GM21619 (cell line): ENCODE measurements at regions not wholly inside any gene's neighbourhood (a gene's known extent, or its start where the extent isn't known, plus 50 kb on each side); places are given as distances from the start of the nearest gene placed in this dataset.
"Not testable (repeated sequence)": the region's sequence is repeated elsewhere in the genome, so short reads cannot be mapped to it uniquely, and the experiment has no call there.

Source experiments
- ATAC-seq: cut with Tn5 transposase; IDR thresholded peaks from one replicate; pipeline ENCODE4 v1.9.1; 2021; ENCODE audit not compliant: unreplicated experiment

- no peak for ATAC-seq
Measured at GRCh38 chr6:101013612-101014195, 132.6 kb upstream of the ASCC3 start.

- ATAC-seq: no peak
Measured at GRCh38 chr6:101015541-101015940, 134.4 kb upstream of the ASCC3 start.

GRCh38 chr6:101016163-101016562 is 135.0 kb upstream of the ASCC3 start:
- no peak for ATAC-seq

GRCh38 chr6:101018157-101018556 is 137.0 kb upstream of the ASCC3 start:
- ATAC-seq: no peak

- ATAC-seq: no peak
Measured at GRCh38 chr6:101021504-101021903, 140.4 kb upstream of the ASCC3 start.

GRCh38 chr6:101042966-101043365 is 161.8 kb upstream of the ASCC3 start:
- ATAC-seq: no peak

- ATAC-seq: no peak
Measured at GRCh38 chr6:101058296-101058695, 177.2 kb upstream of the ASCC3 start.

- ATAC-seq: no peak
Measured at GRCh38 chr6:101066481-101066880, 185.4 kb upstream of the ASCC3 start.

- no peak for ATAC-seq
Measured at GRCh38 chr6:101069191-101069795, 188.2 kb upstream of the ASCC3 start.

- no peak for ATAC-seq
Measured at GRCh38 chr6:101070044-101070608, 189.0 kb upstream of the ASCC3 start.

GRCh38 chr6:101077344-101077743 is 196.2 kb upstream of the ASCC3 start:
- ATAC-seq: no peak

GRCh38 chr6:101079696-101080270 is 198.7 kb upstream of the ASCC3 start:
- ATAC-seq: no peak

GRCh38 chr6:101080597-101080996 is 199.5 kb upstream of the ASCC3 start:
- ATAC-seq: no peak

- no peak for ATAC-seq
Measured at GRCh38 chr6:101083533-101084175, 202.5 kb upstream of the ASCC3 start.

GRCh38 chr6:101085327-101085726 is 204.2 kb upstream of the ASCC3 start:
- ATAC-seq: no peak

GRCh38 chr6:101086473-101086872 is 205.3 kb upstream of the ASCC3 start:
- ATAC-seq: no peak

GRCh38 chr6:101088594-101088993 is 207.5 kb upstream of the ASCC3 start:
- no peak for ATAC-seq

- no peak for ATAC-seq
Measured at GRCh38 chr6:101089640-101090039, 208.5 kb upstream of the ASCC3 start.

- ATAC-seq: no peak
Measured at GRCh38 chr6:101090281-101090680, 209.2 kb upstream of the ASCC3 start.

- not testable (repeated sequence) for ATAC-seq
Measured at GRCh38 chr6:101098605-101099004, 217.5 kb upstream of the ASCC3 start.

- no peak for ATAC-seq
Measured at GRCh38 chr6:101102702-101103101, 221.6 kb upstream of the ASCC3 start.

- no peak for ATAC-seq
Measured at GRCh38 chr6:101108286-101108685, 227.2 kb upstream of the ASCC3 start.
